Gastrocnemius medialis (tissue), 4 donors: ENCODE measurements at regions not wholly inside any gene's neighbourhood (a gene's known extent, or its start where the extent isn't known, plus 50 kb on each side); places are given as distances from the start of the nearest gene placed in this dataset.

ENCODE experiments used
- ATAC-seq, 2 donors: fragments of 150-250 bp; one replicate each; pipeline ENCODE4 v1.9.1; 2016
- DNase-seq, 2 donors: peaks; one replicate each; pipeline ENCODE4 v3.0.0-alpha.2; 2019
- H3K27ac ChIP-seq, 4 donors: fragments of 200-600 bp; sonication (generic); 1 replicate in 1 of 4; 2 replicates in 3 of 4; pipeline ENCODE4 v1.5.1; 2016 to 2018; ENCODE audit warnings: mild to moderate bottlenecking in 2 of 4, moderate library complexity in 1 of 4
- H3K27me3 ChIP-seq, 3 donors: fragments of 200-600 bp; sonication (generic) in 2 of 3; 1 replicate in 1 of 3; 2 replicates in 2 of 3; pipeline versions ENCODE4 v1.5.1 to v1.6.0; 2016 to 2019; ENCODE audit warnings: mild to moderate bottlenecking in 1 of 3, moderate library complexity in 1 of 3
- H3K36me3 ChIP-seq, 2 donors: fragments of 200-600 bp; sonication (generic) in 1 of 2; one replicate each; pipeline ENCODE4 v1.5.1; 2017 to 2018
- H3K4me1 ChIP-seq, 2 donors: fragments of 200-600 bp; sonication (generic) in 1 of 2; one replicate each; pipeline ENCODE4 v1.5.1; 2016 to 2017; ENCODE audit warnings: mild to moderate bottlenecking in 2 of 2
- H3K4me3 ChIP-seq, 4 donors: fragments of 200-600 bp; sonication (generic) in 3 of 4; 1 replicate in 1 of 4; 2 replicates in 3 of 4; pipeline ENCODE4 v1.5.1; 2016 to 2019; ENCODE audit warnings: mild to moderate bottlenecking in 2 of 4
- H3K9me3 ChIP-seq, 3 donors: fragments of 200-600 bp; sonication (generic) in 2 of 3; 1 replicate in 1 of 3; 2 replicates in 2 of 3; pipeline ENCODE4 v1.5.1; 2016 to 2019
- POLR2A ChIP-seq, 2 donors: fragments of 450-650 bp; IDR thresholded peaks; one replicate each; pipeline ENCODE4 v1.6.1; 2017; ENCODE audit warnings: antibody characterized with exemption in 2 of 2, mild to moderate bottlenecking in 2 of 2, moderate library complexity in 2 of 2
- in situ Hi-C, 4 donors: fragments of 200-750 bp; cut with MboI; loops; one replicate each; pipeline versions ENCODE4 v1.15.0 to v1.8.0; 2017; ENCODE audit warnings: low sequenced_read_pairs in 4 of 4
- intact Hi-C: fragments of 100-400 bp; cut with DNase I; formaldehyde crosslinking; loops from one replicate; pipeline ENCODE4 v1.15.1; 2023; ENCODE audit warnings: low total_unique reads
- TF ChIP-seq, protein P1 (sequence below), 5 experiments: fragments of 450-650 bp in 3 of 5; fragments of 200-600 bp in 2 of 5; sonication (generic) in 2 of 5; IDR thresholded peaks in 4 of 5; conservative IDR thresholded peaks in 1 of 5; 1 replicate in 4 of 5; 2 replicates in 1 of 5; pipeline ENCODE4 v1.5.1; 2016 to 2019; ENCODE audit warnings: antibody characterized with exemption in 5 of 5, mild to moderate bottlenecking in 3 of 5, moderate library complexity in 3 of 5

DNA sequence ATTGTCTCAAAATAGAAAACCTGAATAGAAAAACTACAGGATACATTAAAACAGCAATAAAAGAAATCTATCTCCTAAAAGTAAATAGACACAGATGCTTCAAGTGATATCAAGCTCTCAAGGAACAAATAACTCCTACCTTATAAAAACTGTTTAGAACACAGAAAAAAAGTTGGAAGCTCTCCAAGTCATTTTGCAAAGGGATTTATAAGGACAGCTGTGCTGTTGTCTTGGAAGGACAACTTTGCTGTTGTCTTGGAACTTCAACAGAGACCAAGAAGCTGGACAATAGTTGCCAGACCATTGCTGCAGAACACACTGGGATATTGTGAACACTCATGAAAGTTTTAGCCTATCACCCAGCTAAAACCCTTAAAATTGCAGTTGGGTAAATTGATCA lies 780.7 kb downstream of the FLRT2 start:
- no peak for ATAC-seq
- Histone ChIP-seq H3K9me3 (no peaks in the 10 kb centered on the region), H3K27me3 (no peaks in the 10 kb centered on the region), H3K4me1 (no peaks in the 10 kb centered on the region), H3K36me3 (no peaks in the 10 kb centered on the region), H3K4me3 (no peak overlapping the region), H3K27ac (no peak overlapping the region)
- in situ Hi-C loops: no loop called here
- TF ChIP-seq, protein P1, sequence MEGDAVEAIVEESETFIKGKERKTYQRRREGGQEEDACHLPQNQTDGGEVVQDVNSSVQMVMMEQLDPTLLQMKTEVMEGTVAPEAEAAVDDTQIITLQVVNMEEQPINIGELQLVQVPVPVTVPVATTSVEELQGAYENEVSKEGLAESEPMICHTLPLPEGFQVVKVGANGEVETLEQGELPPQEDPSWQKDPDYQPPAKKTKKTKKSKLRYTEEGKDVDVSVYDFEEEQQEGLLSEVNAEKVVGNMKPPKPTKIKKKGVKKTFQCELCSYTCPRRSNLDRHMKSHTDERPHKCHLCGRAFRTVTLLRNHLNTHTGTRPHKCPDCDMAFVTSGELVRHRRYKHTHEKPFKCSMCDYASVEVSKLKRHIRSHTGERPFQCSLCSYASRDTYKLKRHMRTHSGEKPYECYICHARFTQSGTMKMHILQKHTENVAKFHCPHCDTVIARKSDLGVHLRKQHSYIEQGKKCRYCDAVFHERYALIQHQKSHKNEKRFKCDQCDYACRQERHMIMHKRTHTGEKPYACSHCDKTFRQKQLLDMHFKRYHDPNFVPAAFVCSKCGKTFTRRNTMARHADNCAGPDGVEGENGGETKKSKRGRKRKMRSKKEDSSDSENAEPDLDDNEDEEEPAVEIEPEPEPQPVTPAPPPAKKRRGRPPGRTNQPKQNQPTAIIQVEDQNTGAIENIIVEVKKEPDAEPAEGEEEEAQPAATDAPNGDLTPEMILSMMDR (IDR thresholded peaks at IDR 0.05 in 4 of 5, conservative IDR thresholded peaks at IDR 0.05 in 1 of 5): no peak
- no peak for TF ChIP-seq POLR2A (IDR thresholded peaks at IDR 0.05)
- DNase-seq: no peak
- intact Hi-C loops: no loop called here

DNA sequence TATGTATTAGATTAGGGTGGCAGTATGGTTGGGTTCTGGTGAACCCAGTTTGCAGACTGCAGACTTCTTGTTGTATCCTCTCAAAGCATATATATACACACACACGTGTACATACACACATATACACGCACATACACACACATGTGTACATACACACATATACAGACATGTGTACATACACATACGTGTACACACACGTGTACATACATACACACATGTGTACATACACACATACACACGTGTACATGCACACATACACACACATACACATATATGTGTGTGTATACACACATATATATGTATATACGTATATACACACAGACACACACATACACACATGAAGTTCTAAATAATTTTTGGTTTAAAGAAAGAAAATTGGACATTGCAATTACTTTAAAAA lies 780.2 kb downstream of the FLRT2 start:
- Histone ChIP-seq H3K27ac (no peak overlapping the region), H3K36me3 (no peaks in the 10 kb centered on the region), H3K4me1 (no peaks in the 10 kb centered on the region), H3K9me3 (no peaks in the 10 kb centered on the region), H3K4me3 (no peak overlapping the region), H3K27me3 (no peaks in the 10 kb centered on the region)
- DNase-seq: no peak
- TF ChIP-seq, protein P1 (IDR thresholded peaks at IDR 0.05 in 4 of 5, conservative IDR thresholded peaks at IDR 0.05 in 1 of 5): no peak
- TF ChIP-seq POLR2A (IDR thresholded peaks at IDR 0.05): no peak
- intact Hi-C loops: no loop called here
- no peak for ATAC-seq
- in situ Hi-C loops: no loop called here

DNA sequence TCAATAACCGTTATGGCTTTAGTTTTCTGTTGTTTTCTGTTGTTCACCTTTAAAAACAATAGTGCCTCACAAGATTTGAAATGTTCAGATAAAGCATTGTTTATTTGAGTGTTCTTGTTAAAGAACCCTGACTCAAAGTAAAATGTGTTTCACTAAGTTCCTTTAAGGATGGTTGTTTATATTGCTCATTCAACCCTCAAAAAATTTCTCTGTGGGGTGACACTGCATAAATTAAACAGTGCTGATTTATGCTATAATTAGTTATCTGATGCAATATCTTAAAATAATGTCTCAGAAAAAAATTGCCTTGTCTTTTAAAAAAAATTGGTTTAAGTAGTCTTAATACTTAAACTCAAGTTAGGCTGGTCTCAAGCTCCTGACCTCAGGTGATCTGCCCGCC lies 775.1 kb downstream of the FLRT2 start:
- intact Hi-C loops (no loop called here), in situ Hi-C loops (no loop called here)
- no peaks in the 10 kb centered on the region for H3K9me3 ChIP-seq
- H3K4me3 ChIP-seq: no peak overlapping the region
- no peaks in the 10 kb centered on the region for H3K4me1 ChIP-seq
- no peak overlapping the region for H3K27ac ChIP-seq
- ATAC-seq (no peak), DNase-seq (no peak)
- H3K27me3 ChIP-seq: no peaks in the 10 kb centered on the region
- TF ChIP-seq, protein P1 (IDR thresholded peaks at IDR 0.05 in 4 of 5, conservative IDR thresholded peaks at IDR 0.05 in 1 of 5): no peak
- no peak for TF ChIP-seq POLR2A (IDR thresholded peaks at IDR 0.05)
- H3K36me3 ChIP-seq: no peaks in the 10 kb centered on the region

DNA sequence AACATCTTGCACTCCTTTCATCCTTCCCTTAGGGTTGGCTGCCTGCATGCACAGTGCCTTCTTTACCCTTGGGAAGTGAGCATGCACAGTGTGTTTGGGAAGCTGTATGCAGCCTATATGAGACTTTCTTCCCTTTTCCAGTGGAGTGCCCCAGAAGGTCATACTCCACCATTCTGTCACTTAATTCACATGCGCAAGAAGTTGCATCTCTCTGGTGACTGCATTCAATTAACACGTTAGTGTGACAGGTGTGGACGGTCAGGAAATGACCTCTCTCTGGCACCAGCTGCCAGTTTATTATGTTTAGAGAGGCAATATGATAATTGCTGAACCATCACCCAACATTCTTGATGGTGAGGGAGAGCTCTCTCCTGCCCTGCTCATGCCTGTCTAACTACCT lies 770.0 kb downstream of the FLRT2 start:
- H3K9me3 ChIP-seq: no peaks in the 10 kb centered on the region
- H3K4me3 ChIP-seq: no peak overlapping the region
- ATAC-seq (no peak), DNase-seq (no peak)
- H3K27ac ChIP-seq: no peak overlapping the region
- intact Hi-C loops: no loop called here
- TF ChIP-seq, protein P1 (IDR thresholded peaks at IDR 0.05 in 4 of 5, conservative IDR thresholded peaks at IDR 0.05 in 1 of 5): no peak
- no peak for TF ChIP-seq POLR2A (IDR thresholded peaks at IDR 0.05)
- H3K4me1 ChIP-seq: no peaks in the 10 kb centered on the region
- in situ Hi-C loops: no loop called here
- H3K36me3 ChIP-seq: no peaks in the 10 kb centered on the region
- H3K27me3 ChIP-seq: no peaks in the 10 kb centered on the region

DNA sequence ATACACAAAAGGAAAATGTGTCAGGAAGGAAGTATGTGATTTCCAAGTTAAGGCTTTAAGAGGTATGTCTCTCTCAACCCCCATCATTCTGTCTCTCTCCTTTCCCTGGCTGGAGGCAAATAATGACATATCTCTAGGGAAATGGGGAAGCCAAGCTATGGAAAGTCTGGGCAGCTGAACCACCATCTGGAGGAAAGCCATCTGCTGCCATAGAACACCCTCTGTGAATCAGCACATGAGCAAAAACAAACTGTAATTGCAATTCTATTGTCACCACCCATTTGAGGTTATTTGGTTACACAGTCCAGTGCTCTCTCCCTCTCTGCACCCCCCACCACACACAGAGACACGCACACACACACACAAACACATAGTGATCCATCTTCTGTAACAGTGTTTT lies 766.2 kb downstream of the FLRT2 start:
- in situ Hi-C loops (no loop called here), intact Hi-C loops (no loop called here)
- no peak for DNase-seq
- H3K9me3 ChIP-seq: no peaks in the 10 kb centered on the region
- H3K4me1 ChIP-seq: no peaks in the 10 kb centered on the region
- no peaks in the 10 kb centered on the region for H3K36me3 ChIP-seq
- H3K27ac ChIP-seq: no peak overlapping the region
- no peak for TF ChIP-seq POLR2A (IDR thresholded peaks at IDR 0.05)
- TF ChIP-seq, protein P1 (IDR thresholded peaks at IDR 0.05 in 4 of 5, conservative IDR thresholded peaks at IDR 0.05 in 1 of 5): no peak
- no peak for ATAC-seq
- H3K27me3 ChIP-seq: no peaks in the 10 kb centered on the region
- H3K4me3 ChIP-seq: no peak overlapping the region
